ENCODE measurements at regions not wholly inside any gene's neighbourhood (a gene's known extent, or its start where the extent isn't known, plus 50 kb on each side); places are given as distances from the start of the nearest gene placed in this dataset.

DNA sequence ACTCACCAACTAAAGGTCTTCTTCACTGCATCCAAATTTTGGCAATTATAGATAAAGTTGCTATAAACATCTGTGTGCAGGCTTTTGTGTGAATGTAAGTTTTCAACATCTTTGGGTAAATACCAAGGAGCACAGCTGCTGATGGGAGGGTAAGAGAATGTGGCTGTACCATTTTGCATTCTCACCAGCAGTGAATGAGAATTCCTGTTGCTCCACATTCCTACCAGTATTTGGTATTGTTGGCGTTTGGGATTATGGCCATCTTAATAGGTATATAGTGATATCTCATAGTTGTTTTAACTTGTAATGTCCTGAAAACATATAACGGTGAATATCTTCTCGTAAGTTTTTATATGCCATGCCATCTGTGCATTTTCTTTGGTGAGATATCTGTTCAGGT lies 69.3 kb downstream of the ILRUN start:
- ChIA-PET CTCF (ENCODE audit: unreplicated experiment) (no interaction called here), POLR2A (no interaction called here)
- H3K4me3 ChIP-seq (ENCODE audit: low read depth, low read length, poor library complexity, severe bottlenecking) = no peak overlapping the region
- no peaks in the 10 kb centered on the region for H3K9me2 ChIP-seq (ENCODE audit: insufficient read depth, low read length)
- intact Hi-C loops (cut with micrococcal nuclease; ENCODE audit: unreplicated experiment) = no loop called here
- DNase-seq (ENCODE audit: low spot score) = no peak
- TF ChIP-seq EZH2phosphoT487 (IDR thresholded peaks at IDR 0.05; ENCODE audit: borderline replicate concordance, low read depth, low read length) = no peak
- TF ChIP-seq, protein P1, sequence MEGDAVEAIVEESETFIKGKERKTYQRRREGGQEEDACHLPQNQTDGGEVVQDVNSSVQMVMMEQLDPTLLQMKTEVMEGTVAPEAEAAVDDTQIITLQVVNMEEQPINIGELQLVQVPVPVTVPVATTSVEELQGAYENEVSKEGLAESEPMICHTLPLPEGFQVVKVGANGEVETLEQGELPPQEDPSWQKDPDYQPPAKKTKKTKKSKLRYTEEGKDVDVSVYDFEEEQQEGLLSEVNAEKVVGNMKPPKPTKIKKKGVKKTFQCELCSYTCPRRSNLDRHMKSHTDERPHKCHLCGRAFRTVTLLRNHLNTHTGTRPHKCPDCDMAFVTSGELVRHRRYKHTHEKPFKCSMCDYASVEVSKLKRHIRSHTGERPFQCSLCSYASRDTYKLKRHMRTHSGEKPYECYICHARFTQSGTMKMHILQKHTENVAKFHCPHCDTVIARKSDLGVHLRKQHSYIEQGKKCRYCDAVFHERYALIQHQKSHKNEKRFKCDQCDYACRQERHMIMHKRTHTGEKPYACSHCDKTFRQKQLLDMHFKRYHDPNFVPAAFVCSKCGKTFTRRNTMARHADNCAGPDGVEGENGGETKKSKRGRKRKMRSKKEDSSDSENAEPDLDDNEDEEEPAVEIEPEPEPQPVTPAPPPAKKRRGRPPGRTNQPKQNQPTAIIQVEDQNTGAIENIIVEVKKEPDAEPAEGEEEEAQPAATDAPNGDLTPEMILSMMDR (conservative IDR thresholded peaks at IDR 0.05; ENCODE audit: low read length) = no peak
- BruUV-seq (replicated peaks) = no TSS peak
- H4K20me1 ChIP-seq (ENCODE audit: insufficient read depth, low read length) = no peaks in the 10 kb centered on the region
- H3K4me2 ChIP-seq (ENCODE audit: low read length) = no peak overlapping the region
- peaks cover 16% of the 10 kb centered on the region; the same call in 1 of the 2 replicates for H3K79me2 ChIP-seq (ENCODE audit: insufficient read depth, low read depth, low read length)
- no peak overlapping the region for H2AFZ ChIP-seq (ENCODE audit: low read length)
- no peaks in the 10 kb centered on the region for H3K4me1 ChIP-seq (ENCODE audit: insufficient read depth, low read length, poor library complexity, severe bottlenecking)
- no peaks in the 10 kb centered on the region for H3K9me3 ChIP-seq (ENCODE audit: low read length)
- H3K27ac ChIP-seq (ENCODE audit: low read depth, low read length, poor library complexity, severe bottlenecking) = no peak overlapping the region
- H3K36me3 ChIP-seq (ENCODE audit: insufficient read depth, low read length) = peaks cover 68% of the 10 kb centered on the region

DNA sequence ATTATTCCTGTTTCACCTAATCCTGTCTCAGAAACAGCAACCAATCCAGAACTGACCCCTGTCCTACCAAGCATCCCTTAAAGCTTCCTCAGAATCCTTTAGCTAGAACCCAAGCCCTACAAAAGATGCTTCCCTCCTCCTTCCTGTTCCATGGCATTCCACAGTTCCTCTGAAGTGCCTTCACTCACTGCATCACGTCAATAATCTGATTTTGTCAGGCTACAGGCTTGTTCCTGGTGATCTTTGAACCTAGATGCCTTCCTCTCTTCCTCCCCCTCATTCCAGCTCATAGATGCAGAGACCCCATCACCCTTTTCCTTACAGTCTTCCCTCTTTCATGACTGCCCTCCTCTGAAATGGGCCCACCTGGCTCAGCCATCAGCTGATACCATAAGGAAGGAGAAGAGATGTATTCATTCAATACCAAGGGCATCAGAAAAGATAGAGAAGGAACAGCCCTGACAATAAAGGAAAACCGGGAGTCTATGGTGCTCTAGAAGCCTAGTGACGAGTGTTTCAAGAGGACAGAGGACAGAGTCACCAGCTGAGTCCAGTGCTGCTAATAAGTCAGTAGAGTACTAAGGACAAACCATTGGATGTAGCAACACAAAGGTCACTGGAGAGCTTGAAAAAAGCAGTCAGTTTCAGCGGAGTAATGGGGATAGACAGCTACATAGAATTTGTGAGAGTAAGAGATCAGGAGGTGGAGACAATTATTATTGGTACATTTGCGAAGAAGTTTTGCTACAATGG lies 62.5 kb upstream of the SPDEF start:
- intact Hi-C loops (cut with micrococcal nuclease; ENCODE audit: unreplicated experiment) = no loop called here
- peaks cover 28% of the 10 kb centered on the region; the same call in 1 of the 2 replicates for H3K79me2 ChIP-seq (ENCODE audit: insufficient read depth, low read depth, low read length)
- H4K20me1 ChIP-seq (ENCODE audit: insufficient read depth, low read length) = no peaks in the 10 kb centered on the region
- no peak overlapping the region for H3K27ac ChIP-seq (ENCODE audit: low read depth, low read length, poor library complexity, severe bottlenecking)
- peaks cover 46% of the 10 kb centered on the region for H3K36me3 ChIP-seq (ENCODE audit: insufficient read depth, low read length)
- H2AFZ ChIP-seq (ENCODE audit: low read length) = no peak overlapping the region
- no peak overlapping the region for H3K4me2 ChIP-seq (ENCODE audit: low read length)
- CTCF ChIA-PET (ENCODE audit: unreplicated experiment) = no interaction called here
- BruUV-seq (replicated peaks) = no TSS peak
- no peaks in the 10 kb centered on the region for H3K9me2 ChIP-seq (ENCODE audit: insufficient read depth, low read length)
- DNase-seq (ENCODE audit: low spot score) = no peak
- POLR2A ChIA-PET = interaction anchor here (0.5 to 1.2 kb wide), 3 partner anchors 17 to 198 kb away, joined by 3 to 4 read pairs (median 3); no protein-coding TSS in a partner anchor
- no peak overlapping the region for H3K4me3 ChIP-seq (ENCODE audit: low read depth, low read length, poor library complexity, severe bottlenecking)
- no peaks in the 10 kb centered on the region for H3K4me1 ChIP-seq (ENCODE audit: insufficient read depth, low read length, poor library complexity, severe bottlenecking)
- no peak for TF ChIP-seq EZH2phosphoT487 (IDR thresholded peaks at IDR 0.05; ENCODE audit: borderline replicate concordance, low read depth, low read length)
- no peaks in the 10 kb centered on the region for H3K9me3 ChIP-seq (ENCODE audit: low read length)

DNA sequence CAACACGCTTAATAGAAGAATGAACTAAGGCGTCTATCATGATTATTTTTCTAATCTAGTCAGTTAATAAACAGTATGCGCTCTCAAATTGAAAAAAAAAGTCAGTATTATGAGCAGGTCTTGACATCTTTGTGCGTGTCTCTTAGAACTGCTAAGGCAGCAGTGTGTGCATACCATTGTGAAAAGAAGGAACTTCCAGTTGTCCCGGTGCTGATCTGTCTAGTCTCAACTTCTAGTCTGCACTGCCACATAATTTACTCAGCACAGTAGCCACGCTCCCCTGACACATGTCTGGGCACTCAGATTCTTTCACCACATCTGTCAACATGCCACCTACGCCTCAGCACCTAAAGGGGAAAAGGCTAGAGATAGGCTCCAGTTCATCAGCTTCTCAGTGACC lies 61.1 kb upstream of the SPDEF start:
- ChIA-PET CTCF (ENCODE audit: unreplicated experiment) (no interaction called here), POLR2A (interaction anchor here (0.9 kb wide), 1 partner anchor 9 kb away, joined by 4 read pairs; no protein-coding TSS in a partner anchor)
- TF ChIP-seq, protein P1 (conservative IDR thresholded peaks at IDR 0.05; ENCODE audit: low read length) = no peak
- no peak for TF ChIP-seq EZH2phosphoT487 (IDR thresholded peaks at IDR 0.05; ENCODE audit: borderline replicate concordance, low read depth, low read length)
- H3K36me3 ChIP-seq (ENCODE audit: insufficient read depth, low read length) = peaks cover 35% of the 10 kb centered on the region
- no peaks in the 10 kb centered on the region for H4K20me1 ChIP-seq (ENCODE audit: insufficient read depth, low read length)
- H2AFZ ChIP-seq (ENCODE audit: low read length) = no peak overlapping the region
- no peaks in the 10 kb centered on the region for H3K9me2 ChIP-seq (ENCODE audit: insufficient read depth, low read length)
- peaks cover 17% of the 10 kb centered on the region; the same call in 1 of the 2 replicates for H3K79me2 ChIP-seq (ENCODE audit: insufficient read depth, low read depth, low read length)
- DNase-seq (ENCODE audit: low spot score) = no peak
- H3K4me1 ChIP-seq (ENCODE audit: insufficient read depth, low read length, poor library complexity, severe bottlenecking) = no peaks in the 10 kb centered on the region
- H3K4me2 ChIP-seq (ENCODE audit: low read length) = no peak overlapping the region
- intact Hi-C loops (cut with micrococcal nuclease; ENCODE audit: unreplicated experiment) = no loop called here
- no TSS peak for BruUV-seq (replicated peaks)
- H3K9me3 ChIP-seq (ENCODE audit: low read length) = no peaks in the 10 kb centered on the region
- no peak overlapping the region for H3K4me3 ChIP-seq (ENCODE audit: low read depth, low read length, poor library complexity, severe bottlenecking)
- no peak overlapping the region for H3K27ac ChIP-seq (ENCODE audit: low read depth, low read length, poor library complexity, severe bottlenecking)
